Endothelial cell of umbilical vein (primary cell): ENCODE measurements at regions not wholly inside any gene's neighbourhood (a gene's known extent, or its start where the extent isn't known, plus 50 kb on each side); places are given as distances from the start of the nearest gene placed in this dataset.

Source experiments
- BruUV-seq: library from RNA; stranded (reverse); fragments of 400-500 nt; replicated peaks from 2 replicates; lab custom pipeline; 2021; lab: Mats Ljungman, UMichigan
- CTCF ChIA-PET: fragments of 300-600, 350-600 bp; sonication (Branson Sonifier 250); formaldehyde crosslinking; loops from one replicate; lab custom pipeline; 2021; ENCODE audit warnings: antibody characterized with exemption, inconsistent platforms; lab: Charles Lee
- POLR2A ChIA-PET: fragments of 300-600, 350-600 bp; sonication (Branson Sonifier 250); formaldehyde crosslinking; loops from one replicate; lab custom pipeline; 2021; ENCODE audit warnings: antibody characterized with exemption, inconsistent platforms; lab: Charles Lee
- DNase-seq: peaks from one replicate; pipeline ENCODE4 v3.0.0-alpha.2; 2011; ENCODE audit warnings: low read depth, low spot score
- FAIRE-seq: peaks from 2 replicates; lab custom pipeline; 2011; peaks lifted over from hg19 to GRCh38; lab: Jason Lieb, UNC
- H2AFZ ChIP-seq: 2 replicates; pipeline ENCODE4 v1.6.0; 2012; ENCODE audit warnings: low read depth, low read length, control low read depth, inconsistent platforms
- H3K27ac ChIP-seq: 2 replicates; pipeline ENCODE4 v1.5.1; 2011; ENCODE audit warnings: low read depth, mild to moderate bottlenecking, control low read depth, low read length, moderate library complexity; ENCODE audit not compliant: insufficient read depth
- H3K27me3 ChIP-seq, 2 experiments: 2 replicates each; pipeline versions ENCODE4 v1.6.0 to v1.6.1; 2011; ENCODE audit warnings: low read length in 2 of 2, mixed read lengths in 1 of 2; ENCODE audit not compliant: control insufficient read depth in 2 of 2, insufficient read depth in 2 of 2
- H3K36me3 ChIP-seq, 2 experiments: 2 replicates in 1 of 2; 3 replicates in 1 of 2; pipeline ENCODE4 v1.5.1; 2011; ENCODE audit warnings: low read length in 2 of 2, mild to moderate bottlenecking in 1 of 2, moderate library complexity in 1 of 2; ENCODE audit not compliant: control insufficient read depth in 2 of 2, insufficient read depth in 2 of 2; ENCODE audit errors: extremely low read depth in 1 of 2
- H3K4me1 ChIP-seq: 3 replicates; pipeline ENCODE4 v1.5.1; 2011; ENCODE audit warnings: mild to moderate bottlenecking, low read length; ENCODE audit not compliant: control insufficient read depth, insufficient read depth; ENCODE audit errors: extremely low read depth
- H3K4me2 ChIP-seq: 2 replicates; pipeline ENCODE4 v1.6.1; 2011; ENCODE audit warnings: low read length, control low read depth, mixed read lengths; ENCODE audit not compliant: insufficient read depth
- H3K4me3 ChIP-seq, 3 experiments: fragments of 200-600 bp in 1 of 3; sonication (generic), shearing (Covaris generic) in 1 of 3; replicated peaks in 1 of 3; 2 replicates each; pipeline ENCODE4 v1.5.1; 2011 to 2016; ENCODE audit warnings: control low read depth in 3 of 3, low read length in 3 of 3, mild to moderate bottlenecking in 2 of 3, inconsistent platforms in 1 of 3, low read depth in 1 of 3, moderate library complexity in 1 of 3; ENCODE audit not compliant: insufficient read depth in 1 of 3
- H3K79me2 ChIP-seq: 2 replicates; pipeline ENCODE4 v1.6.0; 2012; ENCODE audit warnings: low read length, inconsistent platforms; ENCODE audit not compliant: control insufficient read depth, insufficient read depth
- H3K9ac ChIP-seq: replicated peaks from 2 replicates; pipeline ENCODE3; 2011; ENCODE audit warnings: low read length, control low read depth; ENCODE audit not compliant: insufficient read depth; ENCODE audit errors: extremely low read depth
- H3K9me1 ChIP-seq: replicated peaks from 3 replicates; pipeline ENCODE4 v1.6.0; 2011; ENCODE audit warnings: mild to moderate bottlenecking, low read length; ENCODE audit not compliant: control insufficient read depth, insufficient read depth; ENCODE audit errors: extremely low read depth
- H3K9me3 ChIP-seq: replicated peaks from 2 replicates; pipeline ENCODE4 v1.5.1; 2012; ENCODE audit warnings: low read length, inconsistent platforms; ENCODE audit not compliant: control insufficient read depth, insufficient read depth
- H4K20me1 ChIP-seq: replicated peaks from 2 replicates; pipeline ENCODE3; 2011; ENCODE audit warnings: mild to moderate bottlenecking, low read length; ENCODE audit not compliant: control insufficient read depth, insufficient read depth; ENCODE audit errors: extremely low read depth
- EZH2 ChIP-seq: IDR thresholded peaks from 2 replicates; pipeline ENCODE4 v1.6.1; 2012; ENCODE audit warnings: borderline replicate concordance, low read depth, mild to moderate bottlenecking, moderate library complexity, low read length, inconsistent platforms; ENCODE audit not compliant: severe bottlenecking
- FOS ChIP-seq: IDR thresholded peaks from 2 replicates; pipeline ENCODE4 v1.6.1; 2011; ENCODE audit warnings: mild to moderate bottlenecking, low read length, moderate library complexity, borderline replicate concordance; ENCODE audit not compliant: insufficient read depth
- JUN ChIP-seq: IDR thresholded peaks from 2 replicates; pipeline ENCODE4 v1.6.1; 2011; ENCODE audit warnings: borderline replicate concordance, low read depth; ENCODE audit not compliant: insufficient read length, insufficient read depth
- MYC ChIP-seq: IDR thresholded peaks from one replicate; pipeline ENCODE4 v1.6.1; 2011; ENCODE audit warnings: mild to moderate bottlenecking, low read depth, low read length
- POLR2A ChIP-seq: IDR thresholded peaks from 2 replicates; pipeline ENCODE4 v1.6.1; 2012; ENCODE audit warnings: low read depth, mild to moderate bottlenecking, control low read depth, low read length
- POLR2AphosphoS5 ChIP-seq: IDR thresholded peaks from 2 replicates; pipeline ENCODE4 v1.6.1; 2012; ENCODE audit warnings: low read depth, mild to moderate bottlenecking, control low read depth, low read length, moderate library complexity; ENCODE audit not compliant: insufficient read depth
- dilution Hi-C: fragments of 300-500 bp; cut with MboI; formaldehyde crosslinking; loops from one replicate; pipeline ENCODE4 v1.15.0; 2019; ENCODE audit warnings: low sequenced_read_pairs; ENCODE audit not compliant: extremely low pct_ligation_motif_present
- intact Hi-C: fragments of 100-400 bp; cut with micrococcal nuclease; formaldehyde crosslinking; loops from one replicate; pipeline ENCODE4 v1.10.0; 2022
- TF ChIP-seq, protein P1 (sequence below), 2 donors: IDR thresholded peaks; 1 replicate in 1 of 2; 2 replicates in 1 of 2; pipeline ENCODE4 v1.5.1; 2011; ENCODE audit warnings: low read length in 2 of 2, mild to moderate bottlenecking in 2 of 2, moderate library complexity in 2 of 2, control low read depth in 1 of 2, inconsistent platforms in 1 of 2, low read depth in 1 of 2; ENCODE audit not compliant: insufficient read depth in 1 of 2; ENCODE audit errors: extremely low read depth in 1 of 2

GRCh38 chr2:106623456-106623855 is 136.3 kb downstream of the CD8B2 start:
- intact Hi-C loops (no loop called here), dilution Hi-C loops (no loop called here)
- Histone ChIP-seq H3K36me3 (no peaks in the 10 kb centered on the region), H3K27me3 (no peaks in the 10 kb centered on the region), H3K9me1 (no peaks in the 10 kb centered on the region), H3K4me2 (no peak overlapping the region), H3K27ac (no peak overlapping the region), H4K20me1 (no peaks in the 10 kb centered on the region), H3K79me2 (no peaks in the 10 kb centered on the region), H2AFZ (no peak overlapping the region), H3K4me1 (no peaks in the 10 kb centered on the region), H3K4me3 (no peak overlapping the region), H3K9ac (no peak overlapping the region), H3K9me3 (peaks cover 6% of the 10 kb centered on the region)
- FAIRE-seq: no peak
- no TSS peak for BruUV-seq
- DNase-seq: no peak
- TF ChIP-seq MYC: no peak
- TF ChIP-seq POLR2AphosphoS5: no peak
- TF ChIP-seq EZH2: no peak
- TF ChIP-seq POLR2A: no peak
- no peak for TF ChIP-seq JUN
- TF ChIP-seq, protein P1, sequence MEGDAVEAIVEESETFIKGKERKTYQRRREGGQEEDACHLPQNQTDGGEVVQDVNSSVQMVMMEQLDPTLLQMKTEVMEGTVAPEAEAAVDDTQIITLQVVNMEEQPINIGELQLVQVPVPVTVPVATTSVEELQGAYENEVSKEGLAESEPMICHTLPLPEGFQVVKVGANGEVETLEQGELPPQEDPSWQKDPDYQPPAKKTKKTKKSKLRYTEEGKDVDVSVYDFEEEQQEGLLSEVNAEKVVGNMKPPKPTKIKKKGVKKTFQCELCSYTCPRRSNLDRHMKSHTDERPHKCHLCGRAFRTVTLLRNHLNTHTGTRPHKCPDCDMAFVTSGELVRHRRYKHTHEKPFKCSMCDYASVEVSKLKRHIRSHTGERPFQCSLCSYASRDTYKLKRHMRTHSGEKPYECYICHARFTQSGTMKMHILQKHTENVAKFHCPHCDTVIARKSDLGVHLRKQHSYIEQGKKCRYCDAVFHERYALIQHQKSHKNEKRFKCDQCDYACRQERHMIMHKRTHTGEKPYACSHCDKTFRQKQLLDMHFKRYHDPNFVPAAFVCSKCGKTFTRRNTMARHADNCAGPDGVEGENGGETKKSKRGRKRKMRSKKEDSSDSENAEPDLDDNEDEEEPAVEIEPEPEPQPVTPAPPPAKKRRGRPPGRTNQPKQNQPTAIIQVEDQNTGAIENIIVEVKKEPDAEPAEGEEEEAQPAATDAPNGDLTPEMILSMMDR (IDR thresholded peaks at IDR 0.05; ENCODE audit: extremely low read depth in 1 of 2, insufficient read depth in 1 of 2, low read depth in 1 of 2, low read length in 2 of 2): no peak
- no peak for TF ChIP-seq FOS
- ChIA-PET POLR2A (no interaction called here), CTCF (no interaction called here)
